D721Med (cell line): ENCODE measurements at regions not wholly inside any gene's neighbourhood (a gene's known extent, or its start where the extent isn't known, plus 50 kb on each side); places are given as distances from the start of the nearest gene placed in this dataset.

Experiments used
- DNase-seq: peaks from one replicate; pipeline ENCODE4 v3.0.0; 2011; ENCODE audit warnings: low spot score; ENCODE audit not compliant: insufficient read length
- FAIRE-seq: peaks from 2 replicates; lab custom pipeline; 2011; peaks lifted over from hg19 to GRCh38; lab: Jason Lieb, UNC
- TF ChIP-seq, protein P1 (sequence below): IDR thresholded peaks from 2 replicates; pipeline ENCODE4 v1.5.1; 2012; ENCODE audit warnings: mild to moderate bottlenecking, control low read depth; ENCODE audit not compliant: insufficient read depth; ENCODE audit errors: missing control alignments

DNA sequence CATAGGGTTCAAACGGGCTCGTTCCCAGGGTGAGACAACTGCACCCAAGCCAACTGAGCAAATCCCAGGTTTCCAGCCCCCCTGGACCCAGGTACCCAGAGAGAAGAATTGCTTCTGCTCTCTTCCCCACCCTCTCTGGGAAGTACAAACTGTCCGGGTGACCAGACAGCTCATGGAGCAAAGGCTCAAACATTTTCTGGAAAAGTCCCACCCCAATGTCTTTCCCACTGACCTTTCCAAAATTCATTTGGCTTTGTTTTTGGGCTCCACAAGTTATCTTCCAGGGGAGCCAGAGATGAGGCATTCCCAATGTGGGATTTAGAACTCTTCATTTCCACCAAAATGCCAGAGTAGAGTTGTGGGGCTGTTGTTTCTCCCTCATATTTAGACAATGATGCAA lies 58.6 kb downstream of the PABIR2 start:
- DNase-seq (no peak), FAIRE-seq (no peak)
- TF ChIP-seq, protein P1, sequence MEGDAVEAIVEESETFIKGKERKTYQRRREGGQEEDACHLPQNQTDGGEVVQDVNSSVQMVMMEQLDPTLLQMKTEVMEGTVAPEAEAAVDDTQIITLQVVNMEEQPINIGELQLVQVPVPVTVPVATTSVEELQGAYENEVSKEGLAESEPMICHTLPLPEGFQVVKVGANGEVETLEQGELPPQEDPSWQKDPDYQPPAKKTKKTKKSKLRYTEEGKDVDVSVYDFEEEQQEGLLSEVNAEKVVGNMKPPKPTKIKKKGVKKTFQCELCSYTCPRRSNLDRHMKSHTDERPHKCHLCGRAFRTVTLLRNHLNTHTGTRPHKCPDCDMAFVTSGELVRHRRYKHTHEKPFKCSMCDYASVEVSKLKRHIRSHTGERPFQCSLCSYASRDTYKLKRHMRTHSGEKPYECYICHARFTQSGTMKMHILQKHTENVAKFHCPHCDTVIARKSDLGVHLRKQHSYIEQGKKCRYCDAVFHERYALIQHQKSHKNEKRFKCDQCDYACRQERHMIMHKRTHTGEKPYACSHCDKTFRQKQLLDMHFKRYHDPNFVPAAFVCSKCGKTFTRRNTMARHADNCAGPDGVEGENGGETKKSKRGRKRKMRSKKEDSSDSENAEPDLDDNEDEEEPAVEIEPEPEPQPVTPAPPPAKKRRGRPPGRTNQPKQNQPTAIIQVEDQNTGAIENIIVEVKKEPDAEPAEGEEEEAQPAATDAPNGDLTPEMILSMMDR: no peak

DNA sequence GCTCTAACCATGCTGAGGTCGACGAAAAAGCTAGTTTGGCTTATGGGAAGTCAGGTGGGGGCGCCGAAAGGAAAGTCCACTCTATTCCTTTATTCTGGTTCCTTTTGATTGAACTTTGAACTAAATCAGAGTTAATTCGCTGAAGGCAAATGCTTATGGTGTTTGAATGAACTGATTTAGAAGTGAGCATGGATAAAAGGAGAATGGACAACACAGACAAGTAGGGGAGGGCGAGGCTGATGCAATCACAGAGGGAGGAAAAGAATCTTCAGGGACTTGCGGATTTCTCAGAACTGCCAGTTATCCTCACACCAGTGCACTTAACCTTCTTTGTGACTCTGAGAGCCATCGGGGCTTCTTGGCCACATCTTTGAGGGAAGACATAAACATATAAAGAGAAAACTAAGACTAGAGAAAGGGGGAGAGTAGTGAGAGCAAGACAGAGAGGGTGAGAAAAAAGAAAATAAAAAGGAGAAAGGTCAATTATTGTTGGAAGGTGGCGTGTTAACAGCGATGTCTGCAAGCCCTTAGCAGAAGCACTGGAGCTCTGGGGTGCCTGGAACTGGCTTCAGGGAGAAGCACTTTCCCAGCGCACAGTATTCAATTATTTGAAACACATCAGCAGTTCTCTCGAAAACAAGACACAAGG lies 59.2 kb downstream of the PABIR2 start:
- FAIRE-seq (no peak), DNase-seq (no peak)
- TF ChIP-seq, protein P1: no peak

DNA sequence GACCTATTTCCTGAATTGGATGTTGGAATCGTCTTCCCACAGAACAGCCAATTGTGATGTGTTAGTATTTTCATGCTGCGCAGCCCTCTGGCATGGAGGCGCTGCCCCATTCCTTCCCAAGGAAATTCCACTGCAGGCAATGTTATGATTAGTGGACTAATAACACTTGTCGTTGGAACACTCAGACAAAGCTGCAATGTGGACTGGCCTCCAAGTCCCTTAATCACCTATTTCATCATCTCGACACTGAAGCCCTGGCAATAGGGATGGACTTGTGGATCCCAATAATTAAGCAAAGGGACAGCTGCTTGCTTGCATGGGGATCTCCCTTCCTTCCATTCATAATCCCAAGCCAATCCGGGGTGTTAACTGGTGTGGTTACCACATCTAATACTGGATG lies 59.9 kb downstream of the PABIR2 start:
- FAIRE-seq (peak; percentile 11), DNase-seq (no peak)
- TF ChIP-seq, protein P1: no peak

DNA sequence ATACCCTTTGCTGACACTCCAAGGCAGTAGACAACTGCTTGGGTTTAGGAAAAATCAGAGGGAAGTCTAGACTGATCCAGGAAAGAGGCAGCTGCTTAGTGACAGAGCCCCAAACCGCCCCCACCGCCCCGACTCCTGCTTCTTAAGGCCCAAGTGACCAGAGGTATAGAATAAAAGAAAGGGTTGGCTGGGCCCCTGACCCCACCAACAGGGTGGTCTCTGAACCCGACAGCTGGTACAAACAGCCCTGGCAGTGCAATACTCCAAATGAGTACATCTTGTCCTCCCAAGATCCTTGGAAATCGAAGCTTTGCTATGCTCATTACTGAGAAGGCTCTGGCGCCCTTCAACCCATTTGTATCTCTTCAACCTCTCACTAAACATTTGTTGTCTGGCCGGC lies 60.6 kb downstream of the PABIR2 start:
- DNase-seq (no peak), FAIRE-seq (no peak)
- TF ChIP-seq, protein P1: no peak

DNA sequence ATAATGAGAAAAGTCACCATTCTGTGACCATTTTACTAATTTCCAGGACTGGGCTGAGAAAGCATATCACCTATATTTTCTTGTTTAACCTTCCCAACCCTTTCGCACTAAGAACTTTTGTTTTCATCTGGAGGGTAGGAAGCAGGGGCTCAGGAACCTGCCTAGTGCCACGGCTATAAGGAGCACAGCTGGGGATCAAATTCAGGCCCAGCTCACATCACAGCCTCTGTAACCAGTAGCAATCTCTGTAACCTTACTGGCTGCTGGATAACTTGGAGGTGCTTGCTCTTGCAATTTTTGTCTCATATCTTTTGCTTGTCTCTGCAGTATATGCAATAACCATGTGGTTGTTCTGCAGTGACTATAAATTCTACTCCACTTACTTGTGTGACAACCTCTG lies 62.0 kb downstream of the PABIR2 start:
- TF ChIP-seq, protein P1: no peak
- FAIRE-seq (no peak), DNase-seq (no peak)

DNA sequence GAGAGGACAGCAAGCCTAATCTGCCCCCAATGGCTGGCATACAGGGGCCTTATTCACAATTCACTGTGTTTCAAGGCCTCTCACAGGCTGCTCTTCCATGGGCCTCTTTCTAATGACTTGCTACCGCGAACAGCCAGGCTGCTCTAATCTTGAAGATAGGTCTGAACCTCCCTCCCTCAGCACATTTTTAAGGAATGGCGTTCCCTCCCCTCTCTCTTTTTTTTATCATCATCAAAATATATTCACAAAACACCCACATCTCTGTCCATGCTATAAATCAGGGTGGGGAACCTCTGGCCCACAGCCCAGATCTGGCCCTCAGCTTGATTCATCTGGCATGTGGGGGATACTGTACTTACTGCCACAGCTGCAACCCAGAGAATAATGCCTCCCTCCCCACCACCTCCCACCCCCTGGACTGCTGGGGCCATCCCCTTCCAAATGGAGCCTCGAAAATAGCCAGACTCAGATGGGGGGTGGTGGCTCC lies 62.5 kb downstream of the PABIR2 start:
- no peak for DNase-seq

DNA sequence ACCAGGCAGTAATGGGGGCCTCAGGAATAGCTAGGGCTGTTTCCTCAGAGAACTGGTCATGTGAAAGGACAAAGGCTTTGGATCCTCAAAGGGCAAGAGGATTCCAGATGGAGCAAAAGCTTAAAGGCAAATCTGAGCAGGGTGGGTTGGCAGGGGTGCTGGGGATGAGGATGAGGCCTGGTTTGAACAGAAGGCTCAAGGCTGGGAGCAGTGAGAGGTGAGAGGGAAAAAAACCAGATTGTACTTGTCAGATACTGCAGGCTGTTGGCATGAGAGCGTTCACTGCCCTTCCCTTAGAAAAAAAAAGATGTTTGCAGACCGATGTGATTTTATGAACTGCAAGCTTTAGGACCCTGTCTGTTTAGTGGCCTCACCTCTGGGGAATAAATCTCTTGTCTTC lies 63.4 kb downstream of the PABIR2 start:
- FAIRE-seq: no peak
- TF ChIP-seq, protein P1: no peak
- DNase-seq: no peak

More for the DNA sequence above, 62.5 kb downstream of the PABIR2 start:
- no peak for FAIRE-seq
- TF ChIP-seq, protein P1: no peak
